SH-SY5Y (cell line): ENCODE measurements at regions not wholly inside any gene's neighbourhood (a gene's known extent, or its start where the extent isn't known, plus 50 kb on each side); places are given as distances from the start of the nearest gene placed in this dataset.

Experiments
- GATA2 ChIP-seq: IDR thresholded peaks from 2 replicates; pipeline ENCODE4 v1.6.1; 2011; ENCODE audit warnings: mild to moderate bottlenecking, low read depth, low read length
- GATA3 ChIP-seq: IDR thresholded peaks from 2 replicates; pipeline ENCODE4 v1.6.1; 2011; ENCODE audit warnings: low read depth, mild to moderate bottlenecking, low read length, moderate library complexity

DNA sequence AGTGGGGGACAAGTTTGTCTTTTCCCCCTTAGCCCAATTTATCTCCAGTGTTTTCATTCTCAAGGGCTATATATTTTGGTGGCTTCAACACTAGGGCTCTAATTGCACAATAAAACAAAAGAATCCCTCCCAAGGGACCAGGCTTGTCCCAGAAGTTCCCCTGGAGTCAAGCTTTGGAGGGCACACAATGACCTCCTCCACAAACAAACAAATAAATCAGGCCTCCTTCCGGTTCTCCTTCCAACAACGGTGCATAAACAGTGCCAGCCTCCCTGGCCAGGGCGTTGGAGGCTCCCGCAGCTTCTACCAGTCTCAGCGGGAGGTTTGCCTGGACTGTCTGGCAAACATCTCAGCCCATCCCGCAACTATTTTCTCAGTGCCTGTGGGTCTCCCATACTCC, 188.0 kb upstream of the FOXF1 start:
- TF ChIP-seq GATA3 (no peak), GATA2 (no peak)
